Upper lobe of left lung (tissue), 6 donors: ENCODE measurements at regions not wholly inside any gene's neighbourhood (a gene's known extent, or its start where the extent isn't known, plus 50 kb on each side); places are given as distances from the start of the nearest gene placed in this dataset.

Experiments
- ATAC-seq, 2 donors: fragments of 200-7000 bp; cut with Tn5 transposase; one replicate each; pipeline ENCODE4 v1.9.1; 2022; ENCODE audit warnings: mild to moderate bottlenecking in 2 of 2, moderate library complexity in 2 of 2; ENCODE audit not compliant: low FRiP score in 2 of 2
- DNase-seq, 2 donors: peaks; one replicate each; pipeline ENCODE4 v3.0.0-alpha.2; 2019 to 2020
- H3K27ac ChIP-seq, 4 donors: fragments of 200-600 bp; sonication (generic); one replicate each; pipeline ENCODE4 v1.5.1; 2016 to 2019
- H3K27me3 ChIP-seq, 4 donors: fragments of 200-600 bp; sonication (generic); one replicate each; pipeline ENCODE4 v1.5.1; 2017 to 2019
- H3K36me3 ChIP-seq, 4 donors: fragments of 200-600 bp; sonication (generic); one replicate each; pipeline ENCODE4 v1.5.1; 2016 to 2019
- H3K4me1 ChIP-seq, 4 donors: fragments of 200-600 bp; sonication (generic); one replicate each; pipeline ENCODE4 v1.5.1; 2018 to 2019
- H3K4me3 ChIP-seq, 4 donors: fragments of 200-600 bp; sonication (generic); one replicate each; pipeline ENCODE4 v1.5.1; 2017 to 2019; ENCODE audit warnings: mild to moderate bottlenecking in 2 of 4, moderate library complexity in 1 of 4
- H3K9me3 ChIP-seq, 4 donors: fragments of 200-600 bp; sonication (generic); one replicate each; pipeline ENCODE4 v1.5.1; 2018 to 2019
- CTCF ChIP-seq, 6 experiments: fragments of 450-650 bp in 4 of 6; fragments of 200-600 bp in 2 of 6; sonication (generic) in 2 of 6; IDR thresholded peaks; one replicate each; pipeline ENCODE4 v1.5.1; 2016 to 2019; ENCODE audit warnings: antibody characterized with exemption in 6 of 6
- EP300 ChIP-seq, 4 donors: sonication (generic); formaldehyde crosslinking; IDR thresholded peaks; one replicate each; pipeline ENCODE4 v1.5.1; 2017; ENCODE audit warnings: antibody characterized with exemption in 4 of 4, control low read depth in 2 of 4
- POLR2A ChIP-seq, 4 donors: fragments of 450-650 bp; IDR thresholded peaks; one replicate each; pipeline ENCODE4 v1.5.1; 2016 to 2017; ENCODE audit warnings: antibody characterized with exemption in 4 of 4, mild to moderate bottlenecking in 2 of 4
- POLR2AphosphoS5 ChIP-seq, 2 donors: sonication (generic); formaldehyde crosslinking; IDR thresholded peaks; one replicate each; pipeline ENCODE4 v1.5.1; 2017; ENCODE audit warnings: antibody characterized with exemption in 2 of 2
- WGBS, 2 donors: methylation state at CpG; one replicate each; pipeline ENCODE4 v1.1.5; 2017 to 2018; 5-methylcytosine and 5-hydroxymethylcytosine counted together
- donor health status: DM: no; HTN: no; CAD: no; lungs with moderate emphysema.
- donor health status: DM: no; HTN: yes; CAD: no; lungs with severe emphysema.

- no peak overlapping the region for H3K27ac ChIP-seq
- H3K36me3 ChIP-seq: no peaks in the 10 kb centered on the region
- no peak overlapping the region for H3K4me3 ChIP-seq
- no peak for DNase-seq
- H3K4me1 ChIP-seq: no peaks in the 10 kb centered on the region
- H3K9me3 ChIP-seq: no peaks in the 10 kb centered on the region
- 90% methylated on average over 6 of the region's 6 CpGs for WGBS, 2 donors
- no peak for ATAC-seq
- no peak for TF ChIP-seq POLR2AphosphoS5 (IDR thresholded peaks at IDR 0.05)
- no peak for TF ChIP-seq POLR2A (IDR thresholded peaks at IDR 0.05)
- no peak for TF ChIP-seq EP300 (IDR thresholded peaks at IDR 0.05)
- TF ChIP-seq CTCF (IDR thresholded peaks at IDR 0.05): no peak
- no peaks in the 10 kb centered on the region for H3K27me3 ChIP-seq
Measured at GRCh38 chr16:65919986-65920376, 446.5 kb upstream of the CDH5 start.

GRCh38 chr16:65919145-65919985 is 447.1 kb upstream of the CDH5 start:
- Histone ChIP-seq H3K27ac (no peak overlapping the region), H3K27me3 (no peaks in the 10 kb centered on the region), H3K9me3 (no peaks in the 10 kb centered on the region), H3K4me3 (no peak overlapping the region), H3K36me3 (no peaks in the 10 kb centered on the region), H3K4me1 (no peaks in the 10 kb centered on the region)
- DNase-seq (no peak), ATAC-seq (no peak)
- TF ChIP-seq POLR2A (IDR thresholded peaks at IDR 0.05): no peak
- no peak for TF ChIP-seq CTCF (IDR thresholded peaks at IDR 0.05)
- no peak for TF ChIP-seq POLR2AphosphoS5 (IDR thresholded peaks at IDR 0.05)
- 79 to 84% methylated on average over 26 to 27 of the region's 27 CpGs for WGBS, 2 donors

GRCh38 chr16:65917466-65917865 is 449.0 kb upstream of the CDH5 start:
- Histone ChIP-seq H3K36me3 (no peaks in the 10 kb centered on the region), H3K27me3 (no peaks in the 10 kb centered on the region), H3K9me3 (no peaks in the 10 kb centered on the region), H3K4me1 (no peaks in the 10 kb centered on the region), H3K4me3 (no peak overlapping the region), H3K27ac (no peak overlapping the region)
- DNase-seq (no peak), ATAC-seq (no peak)
- no peak for TF ChIP-seq POLR2AphosphoS5 (IDR thresholded peaks at IDR 0.05)
- TF ChIP-seq EP300 (IDR thresholded peaks at IDR 0.05): no peak
- no peak for TF ChIP-seq POLR2A (IDR thresholded peaks at IDR 0.05)
- TF ChIP-seq CTCF (IDR thresholded peaks at IDR 0.05): no peak
- WGBS, 2 donors: 64 to 79% methylated on average over 2 of the region's 2 CpGs

GRCh38 chr16:65916995-65917394 is 449.5 kb upstream of the CDH5 start:
- TF ChIP-seq CTCF (IDR thresholded peaks at IDR 0.05) (no peak), EP300 (IDR thresholded peaks at IDR 0.05) (no peak), POLR2A (IDR thresholded peaks at IDR 0.05) (no peak), POLR2AphosphoS5 (IDR thresholded peaks at IDR 0.05) (no peak)
- no peak overlapping the region for H3K4me3 ChIP-seq
- H3K36me3 ChIP-seq: no peaks in the 10 kb centered on the region
- WGBS, 2 donors: 56 to 58% methylated on average over 4 of the region's 4 CpGs
- no peaks in the 10 kb centered on the region for H3K27me3 ChIP-seq
- H3K27ac ChIP-seq: no peak overlapping the region
- H3K4me1 ChIP-seq: no peaks in the 10 kb centered on the region
- DNase-seq: no peak
- no peaks in the 10 kb centered on the region for H3K9me3 ChIP-seq
- no peak for ATAC-seq

GRCh38 chr16:65910291-65910690 is 456.2 kb upstream of the CDH5 start:
- 78 to 82% methylated on average over 5 of the region's 5 CpGs for WGBS, 2 donors
- H3K36me3 ChIP-seq: no peaks in the 10 kb centered on the region
- no peaks in the 10 kb centered on the region for H3K27me3 ChIP-seq
- no peak overlapping the region for H3K4me3 ChIP-seq
- TF ChIP-seq POLR2AphosphoS5 (IDR thresholded peaks at IDR 0.05): no peak
- TF ChIP-seq EP300 (IDR thresholded peaks at IDR 0.05): no peak
- TF ChIP-seq CTCF (IDR thresholded peaks at IDR 0.05): no peak
- TF ChIP-seq POLR2A (IDR thresholded peaks at IDR 0.05): no peak
- no peaks in the 10 kb centered on the region for H3K4me1 ChIP-seq
- H3K27ac ChIP-seq: no peak overlapping the region
- H3K9me3 ChIP-seq: no peaks in the 10 kb centered on the region
- DNase-seq (no peak), ATAC-seq (no peak)
